Mesendoderm (in vitro differentiated cells): ENCODE measurements at regions not wholly inside any gene's neighbourhood (a gene's known extent, or its start where the extent isn't known, plus 50 kb on each side); places are given as distances from the start of the nearest gene placed in this dataset.

Source experiments
- DNase-seq: peaks from one replicate; pipeline ENCODE4 v3.0.0; 2013
- H2AK5ac ChIP-seq: 2 replicates; pipeline ENCODE4 v1.6.1; 2013; ENCODE audit warnings: low read length, inconsistent platforms
- H2BK120ac ChIP-seq: 2 replicates; pipeline ENCODE4 v1.6.1; 2013; ENCODE audit warnings: low read depth, mild to moderate bottlenecking, low read length, moderate library complexity, mixed read lengths
- H2BK15ac ChIP-seq: replicated peaks from 2 replicates; pipeline ENCODE4 v1.6.1; 2013; ENCODE audit warnings: low read depth, mild to moderate bottlenecking, moderate library complexity
- H2BK5ac ChIP-seq: 2 replicates; pipeline ENCODE4 v1.6.1; 2013; ENCODE audit warnings: low read length, inconsistent platforms
- H3K18ac ChIP-seq: 2 replicates; pipeline ENCODE4 v1.6.1; 2013; ENCODE audit warnings: mild to moderate bottlenecking, low read length, mixed read lengths
- H3K23ac ChIP-seq: one replicate; pipeline ENCODE4 v1.6.1; 2013; ENCODE audit warnings: low read length
- H3K27ac ChIP-seq: 2 replicates; pipeline ENCODE4 v1.5.1; 2013; ENCODE audit warnings: low read depth, mild to moderate bottlenecking, inconsistent platforms, low read length, moderate library complexity
- H3K27me3 ChIP-seq: 2 replicates; pipeline ENCODE4 v1.6.1; 2013; ENCODE audit warnings: low read length, control low read depth, mild to moderate bottlenecking, inconsistent platforms; ENCODE audit not compliant: insufficient read depth, poor library complexity
- H3K36me3 ChIP-seq: 2 replicates; pipeline ENCODE4 v1.6.1; 2013; ENCODE audit warnings: low read length, inconsistent platforms; ENCODE audit not compliant: control insufficient read depth, insufficient read depth
- H3K4ac ChIP-seq: one replicate; pipeline ENCODE4 v1.6.1; 2013; ENCODE audit warnings: low read depth, mild to moderate bottlenecking, low read length, moderate library complexity
- H3K4me1 ChIP-seq: 2 replicates; pipeline ENCODE4 v1.6.1; 2013; ENCODE audit warnings: low read depth, low read length, inconsistent platforms; ENCODE audit not compliant: control insufficient read depth
- H3K4me2 ChIP-seq: 2 replicates; pipeline ENCODE4 v1.6.1; 2013; ENCODE audit warnings: low read length
- H3K4me3 ChIP-seq: 2 replicates; pipeline ENCODE4 v1.5.1; 2013; ENCODE audit warnings: mild to moderate bottlenecking, low read length
- H3K56ac ChIP-seq: one replicate; pipeline ENCODE4 v1.6.1; 2013; ENCODE audit warnings: low read length
- H3K79me1 ChIP-seq: 2 replicates; pipeline ENCODE4 v1.6.1; 2013; ENCODE audit warnings: low read length, inconsistent platforms
- H3K79me2 ChIP-seq: 2 replicates; pipeline ENCODE4 v1.6.1; 2013; ENCODE audit warnings: mild to moderate bottlenecking, low read length; ENCODE audit not compliant: control insufficient read depth, insufficient read depth
- H3K9ac ChIP-seq: 2 replicates; pipeline ENCODE4 v1.6.1; 2013; ENCODE audit warnings: low read length, inconsistent platforms
- H4K5ac ChIP-seq: one replicate; pipeline ENCODE4 v1.6.1; 2013; ENCODE audit warnings: low read length
- H4K8ac ChIP-seq: one replicate; pipeline ENCODE4 v1.6.1; 2013; ENCODE audit warnings: low read depth, mild to moderate bottlenecking, control low read depth, low read length, moderate library complexity
- WGBS: extraction: QIAGEN DNeasy Blood & Tissue Kit; methylation state at CpG from one replicate; pipeline ENCODE4 v1.1.7; 2013; ENCODE audit warnings: low lambda C conversion rate, missing lambda C conversion rate; ENCODE audit not compliant: insufficient coverage; ENCODE audit errors: extremely low coverage; 5-methylcytosine and 5-hydroxymethylcytosine counted together

DNA sequence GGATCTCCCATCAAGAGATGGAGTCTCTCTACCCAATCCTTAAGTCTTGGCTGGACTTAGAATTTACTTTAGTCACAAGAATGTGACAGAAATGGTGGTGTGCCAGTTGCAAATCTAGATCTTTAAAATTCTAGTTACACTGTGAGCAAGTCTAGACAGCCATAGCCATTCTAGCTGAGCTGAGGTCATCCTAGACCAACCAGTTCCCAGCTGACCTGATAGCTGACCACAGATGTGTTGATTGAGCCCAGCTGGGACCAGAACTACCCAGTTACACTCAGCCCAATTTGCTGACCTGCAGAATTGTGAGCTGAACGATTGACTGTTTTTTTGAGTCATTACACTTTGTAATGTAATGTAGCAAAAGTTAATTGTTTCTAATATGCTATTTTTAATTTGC is 251.8 kb downstream of the ADGRL2 start:
- Histone ChIP-seq H2AK5ac (no peak overlapping the region), H3K79me1 (no peaks in the 10 kb centered on the region)
- no CpG with 5 or more reads among the region's 1 CpG for WGBS

DNA sequence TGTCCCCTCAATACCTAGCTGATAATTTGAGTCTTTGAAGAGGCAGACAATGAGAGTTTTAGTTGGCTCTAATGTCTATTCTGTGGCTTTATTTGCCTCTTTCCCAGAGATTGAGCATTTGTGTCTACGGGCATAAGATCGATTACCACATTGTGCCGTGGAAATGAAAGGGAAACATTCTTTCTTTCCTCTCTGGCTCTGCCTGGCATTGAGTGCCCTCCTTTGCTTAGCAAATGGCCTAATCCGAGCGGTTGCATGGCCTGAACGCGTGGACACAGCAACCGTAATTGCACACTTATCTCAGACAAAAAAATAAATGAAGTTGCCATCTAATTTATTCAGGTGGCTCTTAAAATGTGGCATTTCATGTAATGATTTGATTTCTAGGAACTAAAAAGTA is 247.9 kb downstream of the ADGRL2 start:
- WGBS: no CpG with 5 or more reads among the region's 8 CpGs
- no peak overlapping the region for H3K4me3 ChIP-seq

More for the DNA sequence above, 251.8 kb downstream of the ADGRL2 start:
- Histone ChIP-seq H3K4ac (no peak overlapping the region), H3K4me2 (no peak overlapping the region), H2BK5ac (no peak overlapping the region), H3K4me3 (no peak overlapping the region), H3K9ac (no peak overlapping the region), H3K27me3 (no peaks in the 10 kb centered on the region), H3K27ac (no peak overlapping the region), H3K56ac (no peak overlapping the region), H3K4me1 (no peaks in the 10 kb centered on the region), H2BK15ac (no peak overlapping the region), H3K79me2 (no peaks in the 10 kb centered on the region), H4K8ac (no peak overlapping the region), H2BK120ac (no peak overlapping the region), H3K23ac (no peak overlapping the region), H4K5ac (no peak overlapping the region), H3K36me3 (no peaks in the 10 kb centered on the region), H3K18ac (no peak overlapping the region)
- DNase-seq: no peak

DNA sequence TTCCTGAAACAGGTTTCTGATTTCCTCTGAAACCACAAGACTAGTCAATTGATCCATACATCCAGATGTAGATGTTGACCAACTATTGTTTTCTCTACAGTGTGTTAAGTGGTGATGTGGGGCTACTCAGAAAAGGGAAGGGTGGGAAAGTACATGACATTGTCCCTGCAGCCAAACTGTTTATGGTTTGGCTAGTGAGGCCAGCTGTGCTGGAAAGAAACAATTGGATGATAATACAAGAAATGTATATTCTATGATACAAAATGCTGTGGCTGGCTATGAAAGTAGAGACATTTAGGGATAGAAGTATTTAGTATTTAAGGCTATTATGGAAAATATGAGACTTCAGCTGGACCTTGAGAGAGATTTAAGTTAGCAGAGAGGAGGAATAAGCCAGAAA is 244.5 kb downstream of the ADGRL2 start:
- Histone ChIP-seq H2BK120ac (no peak overlapping the region), H3K27me3 (no peaks in the 10 kb centered on the region), H3K4me3 (no peak overlapping the region), H3K23ac (no peak overlapping the region), H2BK5ac (no peak overlapping the region), H3K27ac (no peak overlapping the region), H2AK5ac (no peak overlapping the region), H3K18ac (no peak overlapping the region), H3K56ac (no peak overlapping the region), H4K5ac (no peak overlapping the region), H3K36me3 (no peaks in the 10 kb centered on the region), H3K9ac (no peak overlapping the region), H4K8ac (no peak overlapping the region), H3K79me2 (no peaks in the 10 kb centered on the region), H3K79me1 (no peaks in the 10 kb centered on the region), H3K4me2 (no peak overlapping the region), H2BK15ac (no peak overlapping the region), H3K4me1 (no peaks in the 10 kb centered on the region), H3K4ac (no peak overlapping the region)
- DNase-seq: no peak

More for the DNA sequence above, 247.9 kb downstream of the ADGRL2 start:
- H3K23ac ChIP-seq: no peak overlapping the region
- H3K18ac ChIP-seq: no peak overlapping the region
- H3K4me2 ChIP-seq: no peak overlapping the region
- no peak overlapping the region for H2BK120ac ChIP-seq
- H2AK5ac ChIP-seq: no peak overlapping the region
- no peaks in the 10 kb centered on the region for H3K27me3 ChIP-seq
- H3K4ac ChIP-seq: no peak overlapping the region
- no peak overlapping the region for H2BK15ac ChIP-seq
- H3K56ac ChIP-seq: no peak overlapping the region
- H3K79me2 ChIP-seq: no peaks in the 10 kb centered on the region
- H3K4me1 ChIP-seq: no peaks in the 10 kb centered on the region
- no peaks in the 10 kb centered on the region for H3K36me3 ChIP-seq
- no peak overlapping the region for H4K5ac ChIP-seq
- H3K27ac ChIP-seq: no peak overlapping the region
- no peak for DNase-seq
- H2BK5ac ChIP-seq: no peak overlapping the region
- H3K79me1 ChIP-seq: no peaks in the 10 kb centered on the region
- H4K8ac ChIP-seq: no peak overlapping the region
- H3K9ac ChIP-seq: no peak overlapping the region

DNA sequence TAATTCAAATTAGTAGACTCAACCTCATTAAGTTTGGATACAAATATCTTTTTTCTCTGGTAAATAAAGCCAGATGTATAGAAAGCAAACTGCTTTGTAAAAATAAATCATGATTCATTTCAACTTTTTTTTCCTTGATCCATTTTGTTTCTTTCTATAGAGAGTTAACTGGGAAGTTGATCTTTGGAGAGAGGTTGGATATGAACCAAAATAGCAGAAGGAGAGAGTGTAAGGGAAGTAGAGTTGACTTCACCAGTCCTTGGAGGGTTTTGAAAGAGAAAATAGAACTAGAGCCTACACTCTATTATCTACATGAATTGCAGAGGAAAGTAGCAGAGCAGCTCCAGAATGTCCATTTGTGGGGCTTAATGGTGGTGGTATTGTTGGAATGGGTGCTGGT is 243.8 kb downstream of the ADGRL2 start:
- Histone ChIP-seq H3K56ac (no peak overlapping the region), H3K23ac (no peak overlapping the region), H2AK5ac (no peak overlapping the region), H3K79me2 (no peaks in the 10 kb centered on the region), H3K4me3 (no peak overlapping the region), H3K4me1 (no peaks in the 10 kb centered on the region), H3K18ac (no peak overlapping the region), H3K27ac (no peak overlapping the region), H3K27me3 (no peaks in the 10 kb centered on the region), H2BK15ac (no peak overlapping the region), H2BK120ac (no peak overlapping the region), H3K36me3 (no peaks in the 10 kb centered on the region), H4K5ac (no peak overlapping the region), H3K9ac (no peak overlapping the region), H3K79me1 (no peaks in the 10 kb centered on the region), H4K8ac (no peak overlapping the region), H3K4me2 (no peak overlapping the region), H3K4ac (no peak overlapping the region), H2BK5ac (no peak overlapping the region)
- DNase-seq: no peak

DNA sequence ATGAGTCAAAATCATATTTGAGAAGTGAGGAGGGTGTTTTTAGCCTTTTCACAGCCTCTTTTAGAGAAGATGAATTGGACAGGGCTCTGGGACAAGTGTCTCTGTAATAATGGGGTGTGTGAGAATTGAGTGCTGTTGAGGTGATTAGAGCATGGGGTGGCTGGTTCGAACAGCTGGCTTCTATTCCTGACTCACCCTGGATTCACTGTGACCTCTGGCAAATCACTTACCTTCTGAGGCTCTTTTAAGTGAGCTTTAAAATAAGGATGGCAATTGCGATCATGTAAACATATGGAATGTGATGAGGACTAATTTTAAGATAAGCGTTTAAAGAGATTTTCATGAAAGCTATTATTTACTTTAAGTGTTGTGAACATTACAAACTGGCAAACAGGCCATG is 243.4 kb downstream of the ADGRL2 start:
- Histone ChIP-seq H3K79me1 (no peaks in the 10 kb centered on the region), H2BK120ac (no peak overlapping the region), H3K27ac (no peak overlapping the region), H4K5ac (no peak overlapping the region), H2BK15ac (no peak overlapping the region), H4K8ac (no peak overlapping the region), H3K79me2 (no peaks in the 10 kb centered on the region), H3K36me3 (no peaks in the 10 kb centered on the region), H3K4me2 (no peak overlapping the region), H3K4ac (no peak overlapping the region), H2BK5ac (no peak overlapping the region), H3K9ac (no peak overlapping the region), H3K4me1 (no peaks in the 10 kb centered on the region), H3K56ac (no peak overlapping the region), H3K27me3 (no peaks in the 10 kb centered on the region), H3K4me3 (no peak overlapping the region), H2AK5ac (no peak overlapping the region), H3K23ac (no peak overlapping the region), H3K18ac (no peak overlapping the region)
- no peak for DNase-seq
- no CpG with 5 or more reads among the region's 3 CpGs for WGBS

DNA sequence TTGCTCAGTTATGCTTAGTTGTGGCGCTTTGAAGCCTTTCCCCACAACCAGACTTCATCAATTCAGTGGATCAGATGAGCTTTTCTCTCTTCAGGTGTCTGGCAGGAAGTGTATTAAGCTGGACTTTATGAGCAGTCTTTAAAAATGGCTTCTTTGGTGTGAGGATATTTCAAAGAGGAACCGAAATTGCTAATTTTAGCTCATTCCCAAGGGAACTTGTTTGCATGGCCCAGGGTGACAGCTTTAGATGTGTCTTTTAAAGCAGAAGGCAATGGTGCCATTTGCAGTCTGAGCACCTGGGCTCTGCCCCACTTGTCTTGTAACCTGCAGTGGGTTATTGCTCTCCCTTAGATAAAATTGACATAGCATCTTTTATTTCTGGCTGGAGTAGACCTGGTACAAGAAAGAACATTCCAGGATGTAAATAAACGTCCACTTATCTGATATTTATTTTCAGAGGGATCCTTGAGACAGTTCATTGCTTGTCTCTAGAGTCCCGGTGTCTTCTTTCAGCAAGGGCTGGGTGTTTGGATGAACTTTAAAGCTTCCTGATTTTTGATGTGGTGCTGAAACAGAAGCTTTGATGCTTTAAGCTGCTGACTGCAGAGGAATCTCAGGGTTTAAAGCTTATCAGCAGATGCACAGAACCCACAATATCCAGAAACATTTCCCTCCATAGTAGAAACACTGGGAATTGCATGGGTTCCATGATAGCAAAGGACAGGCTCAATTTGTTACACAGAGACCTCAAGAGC is 241.7 kb downstream of the ADGRL2 start:
- Histone ChIP-seq H3K36me3 (no peaks in the 10 kb centered on the region), H3K79me2 (no peaks in the 10 kb centered on the region), H3K4me2 (no peak overlapping the region), H3K9ac (no peak overlapping the region), H2BK120ac (no peak overlapping the region), H3K4me1 (no peaks in the 10 kb centered on the region), H3K79me1 (no peaks in the 10 kb centered on the region), H3K23ac (no peak overlapping the region), H2BK5ac (no peak overlapping the region), H2BK15ac (no peak overlapping the region), H2AK5ac (no peak overlapping the region), H3K27me3 (no peaks in the 10 kb centered on the region), H3K18ac (no peak overlapping the region), H3K4ac (no peak overlapping the region), H3K4me3 (no peak overlapping the region), H4K8ac (no peak overlapping the region), H3K27ac (no peak overlapping the region), H3K56ac (no peak overlapping the region), H4K5ac (no peak overlapping the region)
- DNase-seq: no peak
- no CpG with 5 or more reads among the region's 4 CpGs for WGBS
